ENCODE measurements at regions not wholly inside any gene's neighbourhood (a gene's known extent, or its start where the extent isn't known, plus 50 kb on each side); places are given as distances from the start of the nearest gene placed in this dataset.

DNA sequence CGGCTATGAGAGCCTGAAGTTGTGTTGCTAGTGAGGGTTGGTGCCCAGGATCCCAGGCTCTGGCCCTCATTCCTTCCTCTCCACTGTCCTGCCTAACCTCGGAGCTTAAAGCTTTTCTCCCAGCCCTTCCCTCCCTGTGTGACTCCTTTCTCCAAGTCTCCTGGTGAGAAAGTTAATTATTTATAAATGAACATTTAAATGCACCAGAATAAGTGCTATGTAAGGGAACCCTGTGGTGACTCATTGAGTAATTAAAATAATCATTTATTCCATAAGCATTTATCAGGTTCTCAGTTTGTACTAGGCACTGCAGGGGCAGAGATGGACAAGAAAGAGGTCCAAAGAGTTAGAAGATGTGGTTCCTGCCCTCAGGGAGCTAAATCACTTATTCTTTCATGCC is 89.1 kb upstream of the ISX start:
- POLR2A ChIA-PET (ENCODE audit: low non-redundant PET): no interaction called here
- no TSS peak for BruUV-seq (replicated peaks)
- no peak for DNase-seq (ENCODE audit: low spot score)

DNA sequence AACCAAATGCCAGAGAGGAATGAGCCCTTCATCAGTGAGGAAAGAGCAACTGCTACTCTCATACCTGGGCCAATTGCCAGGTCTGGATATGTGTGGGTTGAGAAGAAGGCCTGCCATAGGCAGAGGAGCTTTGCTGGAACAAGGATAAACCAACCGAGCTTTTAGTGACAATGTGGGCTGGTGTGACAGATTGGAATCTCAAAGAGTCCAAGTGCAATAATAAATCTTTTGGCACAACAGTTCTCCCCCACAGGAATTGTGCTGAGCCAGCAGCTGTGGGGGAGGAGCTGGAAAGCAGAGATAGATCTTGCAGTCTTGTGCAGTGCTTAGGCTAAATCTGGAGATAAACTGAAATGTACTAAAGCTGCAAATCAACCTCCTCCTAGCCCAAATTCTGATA is 79.4 kb upstream of the ISX start:
- no TSS peak for BruUV-seq (replicated peaks)
- Histone ChIP-seq H3K27me3 (replicated peaks; ENCODE audit: insufficient read depth, low read depth, low read length, poor library complexity) (no peaks in the 10 kb centered on the region), H3K27ac (ENCODE audit: low read depth, low read length, poor library complexity, severe bottlenecking) (no peak overlapping the region), H3K36me3 (ENCODE audit: insufficient read depth, low read length, poor library complexity, severe bottlenecking) (no peaks in the 10 kb centered on the region), H3K9me3 (ENCODE audit: low read depth, low read length, poor library complexity, severe bottlenecking) (peaks cover 4% of the 10 kb centered on the region), H3K4me1 (ENCODE audit: insufficient read depth, low read length, poor library complexity, severe bottlenecking) (no peaks in the 10 kb centered on the region), H3K4me3 (ENCODE audit: low read depth, low read length, poor library complexity, severe bottlenecking) (no peak overlapping the region)
- no peak for TF ChIP-seq CTCF (conservative IDR thresholded peaks at IDR 0.05; ENCODE audit: low read depth, low read length)
- TF ChIP-seq EZH2 (IDR thresholded peaks at IDR 0.05; ENCODE audit: borderline replicate concordance, low read depth, low read length, poor library complexity, severe bottlenecking): no peak
- intact Hi-C loops (cut with micrococcal nuclease; ENCODE audit: unreplicated experiment): no loop called here
- ChIA-PET CTCF (no interaction called here), POLR2A (ENCODE audit: low non-redundant PET) (no interaction called here)
- no peak for DNase-seq (ENCODE audit: low spot score)

More for the DNA sequence above, 89.1 kb upstream of the ISX start:
- no peaks in the 10 kb centered on the region for H3K9me3 ChIP-seq (ENCODE audit: low read depth, low read length, poor library complexity, severe bottlenecking)
- H3K4me3 ChIP-seq (ENCODE audit: low read depth, low read length, poor library complexity, severe bottlenecking): no peak overlapping the region
- H3K36me3 ChIP-seq (ENCODE audit: insufficient read depth, low read length, poor library complexity, severe bottlenecking): no peaks in the 10 kb centered on the region
- no peak overlapping the region for H3K27ac ChIP-seq (ENCODE audit: low read depth, low read length, poor library complexity, severe bottlenecking)
- CTCF ChIA-PET: no interaction called here
- no peaks in the 10 kb centered on the region for H3K4me1 ChIP-seq (ENCODE audit: insufficient read depth, low read length, poor library complexity, severe bottlenecking)
- TF ChIP-seq CTCF (conservative IDR thresholded peaks at IDR 0.05; ENCODE audit: low read depth, low read length): no peak
- TF ChIP-seq EZH2 (IDR thresholded peaks at IDR 0.05; ENCODE audit: borderline replicate concordance, low read depth, low read length, poor library complexity, severe bottlenecking): no peak
- H3K27me3 ChIP-seq (replicated peaks; ENCODE audit: insufficient read depth, low read depth, low read length, poor library complexity): no peaks in the 10 kb centered on the region
- intact Hi-C loops (cut with micrococcal nuclease; ENCODE audit: unreplicated experiment): no loop called here

- Histone ChIP-seq H3K4me3 (ENCODE audit: low read depth, low read length, poor library complexity, severe bottlenecking) (no peak overlapping the region), H3K4me1 (ENCODE audit: insufficient read depth, low read length, poor library complexity, severe bottlenecking) (no peaks in the 10 kb centered on the region), H3K36me3 (ENCODE audit: insufficient read depth, low read length, poor library complexity, severe bottlenecking) (no peaks in the 10 kb centered on the region), H3K27me3 (replicated peaks; ENCODE audit: insufficient read depth, low read depth, low read length, poor library complexity) (no peaks in the 10 kb centered on the region), H3K27ac (ENCODE audit: low read depth, low read length, poor library complexity, severe bottlenecking) (no peak overlapping the region), H3K9me3 (ENCODE audit: low read depth, low read length, poor library complexity, severe bottlenecking) (no peaks in the 10 kb centered on the region)
- TF ChIP-seq EZH2 (IDR thresholded peaks at IDR 0.05; ENCODE audit: borderline replicate concordance, low read depth, low read length, poor library complexity, severe bottlenecking) (no peak), CTCF (conservative IDR thresholded peaks at IDR 0.05; ENCODE audit: low read depth, low read length) (no peak)
- DNase-seq (ENCODE audit: low spot score): no peak
- POLR2A ChIA-PET (ENCODE audit: low non-redundant PET): no interaction called here
- intact Hi-C loops (cut with micrococcal nuclease; ENCODE audit: unreplicated experiment): no loop called here
- no TSS peak for BruUV-seq (replicated peaks)
- CTCF ChIA-PET: no interaction called here
Observed at GRCh38 chr22:34992672-34993071, 73.3 kb upstream of the ISX start.

Measured in A673 (cell line).